ENCODE measurements at regions not wholly inside any gene's neighbourhood (a gene's known extent, or its start where the extent isn't known, plus 50 kb on each side); places are given as distances from the start of the nearest gene placed in this dataset.

DNA sequence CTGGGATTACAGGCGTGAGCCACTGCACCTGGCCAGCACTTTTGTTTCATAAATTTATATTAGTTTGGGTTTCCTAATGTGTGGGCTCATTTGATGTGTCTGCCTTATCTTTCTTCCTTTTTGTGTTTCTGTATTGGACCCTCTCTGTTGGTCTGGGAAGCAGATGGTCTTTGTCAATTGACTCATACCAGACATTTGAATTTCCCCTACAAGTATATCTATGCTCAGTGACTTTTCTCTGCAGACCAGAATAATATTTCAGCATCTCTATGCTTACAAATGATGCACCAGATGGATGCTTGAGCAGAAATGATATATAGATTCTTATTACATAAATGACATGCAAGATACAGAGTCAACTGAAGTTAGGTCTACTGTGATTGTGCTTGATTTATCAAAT is 329.9 kb upstream of the SLCO3A1 start:
- DNase-seq, result no peak

DNA sequence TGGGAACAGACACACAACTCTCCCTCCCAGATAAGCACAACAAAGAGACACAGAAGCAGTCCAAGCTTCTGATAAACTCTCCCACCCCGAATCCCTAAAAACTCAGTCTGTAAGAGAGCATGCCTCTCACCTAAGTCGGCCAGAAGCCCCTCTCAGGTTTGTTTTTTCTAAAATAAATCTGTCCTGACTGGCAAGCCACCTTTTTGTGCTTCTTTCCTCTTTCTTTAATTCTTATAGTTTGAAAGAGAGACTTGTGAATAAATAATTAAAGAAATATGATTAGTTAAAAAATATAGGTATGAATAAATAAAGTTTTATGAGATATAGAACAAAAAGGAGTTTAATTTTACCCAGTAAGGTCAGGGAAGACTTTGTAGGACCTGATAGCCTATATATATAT is 329.0 kb upstream of the SLCO3A1 start:
- DNase-seq, result no peak

DNA sequence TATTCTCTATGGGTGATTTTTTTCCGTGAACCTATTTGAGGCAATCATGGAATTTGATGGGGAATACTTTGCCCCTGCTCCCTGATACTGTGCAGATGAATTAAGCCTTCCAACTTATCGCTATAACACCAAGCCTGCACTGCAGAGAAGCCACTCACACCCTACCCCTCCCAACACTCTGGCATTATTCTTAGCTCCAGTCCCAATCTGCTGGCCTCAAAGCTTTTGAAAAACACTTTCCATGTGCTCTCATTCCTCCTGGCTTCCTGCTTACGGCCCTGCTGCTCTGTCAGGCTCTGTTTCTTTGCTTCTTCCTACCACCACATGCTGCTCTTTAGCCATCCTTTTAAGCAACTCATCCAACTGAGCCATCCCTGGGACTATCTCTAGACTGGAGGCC is 327.8 kb upstream of the SLCO3A1 start:
- DNase-seq, result no peak

DNA sequence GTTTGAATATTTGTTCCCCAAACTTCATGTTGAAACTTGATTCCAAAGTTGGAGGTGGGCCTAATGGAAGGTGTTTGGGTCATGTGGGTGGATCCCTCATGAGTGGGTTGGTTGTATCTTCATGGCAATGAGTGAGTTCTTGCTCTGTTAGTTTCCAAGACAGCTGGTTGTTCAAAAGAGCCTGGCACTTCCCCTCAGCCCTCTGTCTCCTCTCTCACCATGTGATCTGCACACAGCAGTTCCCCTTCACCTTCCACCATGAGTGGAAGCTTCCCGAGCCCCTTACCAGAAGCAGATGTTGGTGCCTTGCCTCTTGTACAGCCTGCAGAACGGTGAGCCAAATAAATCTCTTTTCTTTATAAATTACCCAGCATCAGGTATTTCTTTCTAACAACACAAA is 327.1 kb upstream of the SLCO3A1 start:
- peak in 3 of 4 experiments; percentile 32 to 37 (median 33) for DNase-seq

DNA sequence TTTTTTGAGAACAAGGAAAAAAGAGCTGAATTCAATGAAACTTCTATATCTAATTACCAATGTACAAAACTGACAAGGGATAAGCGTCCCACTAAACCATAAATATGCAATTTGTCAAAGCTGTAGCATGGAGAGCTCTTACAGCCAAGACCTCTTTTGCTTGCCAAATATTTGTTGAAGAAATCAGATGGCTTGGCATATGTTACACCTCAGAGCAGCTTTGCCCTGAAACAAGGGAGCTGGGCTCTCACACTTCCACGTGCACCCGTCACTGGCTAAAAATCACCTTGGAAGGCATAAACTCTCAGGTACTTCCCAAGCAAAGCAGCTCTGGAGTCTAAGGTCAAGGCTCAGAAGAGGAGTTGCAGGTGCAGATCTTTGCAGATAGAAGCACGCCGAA is 324.7 kb upstream of the SLCO3A1 start:
- DNase-seq, result no peak

DNA sequence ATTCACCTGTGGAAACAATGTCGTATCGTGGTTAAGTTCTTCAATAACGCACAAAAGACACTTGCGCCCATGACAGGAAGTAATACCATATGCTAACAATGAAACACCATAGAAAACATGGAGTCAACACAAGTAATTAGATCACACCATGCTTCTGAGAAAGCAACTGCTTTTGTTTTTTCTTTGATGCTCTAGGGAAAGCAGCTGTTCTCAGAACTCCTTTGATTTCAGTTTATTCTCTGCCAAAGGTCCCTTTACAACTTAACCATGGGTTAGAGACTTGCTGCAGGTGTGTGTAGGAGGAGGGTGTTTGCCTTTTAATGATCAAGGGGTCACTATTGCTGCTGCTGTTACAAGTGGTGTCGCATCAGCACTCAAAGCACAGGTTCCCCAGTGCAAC is 324.0 kb upstream of the SLCO3A1 start:
- DNase-seq, result no peak

DNA sequence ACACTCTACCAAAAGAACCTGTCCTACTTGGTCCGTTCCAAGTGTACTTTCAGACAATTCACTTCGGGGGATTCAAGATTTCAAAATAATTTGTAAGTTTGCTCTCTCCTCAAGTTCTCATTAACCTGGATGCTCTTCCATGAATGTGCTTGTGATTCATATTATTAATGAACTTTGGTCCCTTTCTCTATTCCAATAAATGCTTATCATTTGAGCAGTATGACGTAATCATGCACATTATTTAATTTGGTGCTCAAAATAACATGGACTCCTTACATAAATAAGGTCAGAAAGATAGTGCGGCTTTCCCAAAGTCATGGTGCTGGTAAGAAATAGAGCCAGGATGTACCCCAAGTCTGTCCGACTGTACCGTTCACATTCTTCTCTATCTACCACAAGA is 323.2 kb upstream of the SLCO3A1 start:
- no peak for DNase-seq

DNA sequence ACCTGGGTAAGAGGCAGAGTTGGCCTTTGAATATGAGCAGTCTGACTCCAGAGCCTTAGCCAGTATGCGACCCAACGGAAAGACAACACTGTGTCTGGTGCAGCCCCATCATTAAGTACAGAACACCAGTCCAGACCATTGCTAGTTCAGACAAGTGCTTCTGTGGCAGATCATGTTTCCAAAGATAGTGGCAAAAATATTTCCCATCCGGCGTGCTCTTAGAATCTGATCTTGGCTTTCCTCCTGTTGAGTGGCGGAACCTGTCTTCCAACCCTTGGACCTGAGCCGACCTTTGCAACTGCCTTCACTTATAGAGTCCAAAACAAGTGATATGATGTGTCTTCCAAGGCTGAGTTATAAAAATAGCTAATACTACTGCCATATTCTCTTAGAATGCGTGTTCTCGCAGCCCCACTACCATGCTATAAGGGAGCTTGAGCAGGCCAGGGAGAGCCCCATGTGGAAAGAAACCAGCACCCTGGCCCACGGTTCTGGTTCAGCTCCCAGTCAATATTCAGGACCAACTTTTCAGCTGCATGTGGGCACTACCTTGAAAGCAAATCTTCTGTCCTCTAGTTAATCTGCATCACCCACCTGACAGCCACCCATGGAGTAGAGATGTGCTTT is 322.4 kb upstream of the SLCO3A1 start:
- no peak for DNase-seq

DNA sequence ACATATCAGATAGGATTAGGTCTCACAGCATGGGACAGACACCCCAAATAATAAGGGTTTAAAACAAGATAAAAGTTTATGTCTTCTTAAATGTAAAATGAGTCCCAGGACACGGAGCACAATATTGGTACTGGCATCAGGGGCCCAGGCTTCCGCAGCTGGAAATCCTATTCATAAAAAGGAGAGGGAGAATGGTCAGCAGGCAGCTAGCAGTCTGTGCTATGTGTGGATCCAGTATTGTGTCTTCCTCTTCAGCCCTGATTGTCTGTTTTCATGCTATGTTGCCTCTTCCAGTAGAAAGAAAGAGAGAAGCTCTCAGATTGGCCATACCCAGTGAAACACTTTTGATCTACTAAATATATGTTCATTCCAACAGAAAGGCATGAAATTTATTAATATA is 319.3 kb upstream of the SLCO3A1 start:
- DNase-seq, result no peak

DNA sequence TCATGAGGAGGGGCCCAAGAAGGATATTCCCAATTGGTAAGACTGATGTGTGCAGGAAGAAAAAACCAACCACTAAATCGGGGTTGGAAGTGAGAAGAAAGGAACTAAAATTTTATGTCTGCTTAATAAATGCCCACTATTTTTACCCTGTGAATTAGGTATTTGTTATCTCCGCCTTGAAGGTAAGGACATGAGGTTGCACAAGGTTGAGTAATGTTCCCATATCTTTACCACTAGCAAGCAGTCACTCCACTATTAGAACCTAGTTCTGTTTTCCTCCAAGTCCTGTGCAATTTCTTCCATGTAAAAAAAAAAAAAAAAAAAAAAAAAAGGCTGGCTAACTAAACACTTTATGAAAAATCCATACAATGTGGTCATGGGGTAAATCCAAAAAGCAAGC is 318.5 kb upstream of the SLCO3A1 start:
- no peak for DNase-seq

DNA sequence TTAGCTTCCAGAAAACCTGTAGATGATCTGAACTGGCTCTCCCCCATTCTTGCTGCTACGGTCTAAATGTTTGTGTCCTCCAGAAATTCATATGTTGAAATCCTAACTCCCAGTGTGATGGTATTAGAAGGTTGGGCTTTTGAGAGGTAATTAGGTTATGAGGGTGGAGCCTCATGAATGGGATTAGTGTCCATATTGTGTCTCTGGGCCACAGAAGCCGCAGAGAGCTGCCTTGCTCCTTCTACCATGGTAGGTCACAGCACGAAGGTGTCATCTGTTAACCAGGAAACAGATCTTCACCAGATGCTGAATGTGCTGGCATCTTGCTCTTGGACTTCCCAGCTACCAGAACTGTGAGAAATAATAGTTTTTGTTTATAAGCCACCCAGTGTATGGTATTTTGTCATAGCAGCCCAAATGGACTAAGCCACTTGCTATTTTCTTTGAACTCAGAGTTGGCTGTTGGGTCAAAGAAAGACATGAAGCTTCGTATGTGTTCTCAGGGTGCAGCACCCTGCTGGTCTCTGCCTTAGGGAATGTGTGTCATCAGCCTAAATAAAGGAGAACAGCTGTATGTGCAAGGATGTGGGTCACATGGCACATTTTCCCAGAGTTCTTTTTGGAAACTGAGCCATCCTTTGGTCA is 317.5 kb upstream of the SLCO3A1 start:
- no peak for DNase-seq

DNA sequence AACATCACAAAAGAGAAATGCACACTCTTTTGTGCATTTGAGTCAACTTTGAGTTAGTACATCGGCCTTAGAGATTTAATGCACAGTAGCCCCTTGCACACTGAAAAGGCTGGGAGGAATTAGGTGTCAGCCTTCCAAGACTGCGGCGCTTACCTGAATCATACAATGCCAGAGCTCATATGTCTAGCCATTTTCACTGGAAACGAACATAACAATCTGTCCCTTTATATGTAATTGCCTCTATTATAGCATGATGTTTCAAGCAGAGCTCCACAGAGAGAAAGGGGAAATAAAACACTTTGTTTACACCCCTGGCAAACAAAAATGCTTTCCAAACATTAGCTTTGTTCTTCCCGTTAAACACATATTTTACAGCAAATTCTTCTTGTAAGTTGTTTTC is 315.7 kb upstream of the SLCO3A1 start:
- no peak for DNase-seq

DNA sequence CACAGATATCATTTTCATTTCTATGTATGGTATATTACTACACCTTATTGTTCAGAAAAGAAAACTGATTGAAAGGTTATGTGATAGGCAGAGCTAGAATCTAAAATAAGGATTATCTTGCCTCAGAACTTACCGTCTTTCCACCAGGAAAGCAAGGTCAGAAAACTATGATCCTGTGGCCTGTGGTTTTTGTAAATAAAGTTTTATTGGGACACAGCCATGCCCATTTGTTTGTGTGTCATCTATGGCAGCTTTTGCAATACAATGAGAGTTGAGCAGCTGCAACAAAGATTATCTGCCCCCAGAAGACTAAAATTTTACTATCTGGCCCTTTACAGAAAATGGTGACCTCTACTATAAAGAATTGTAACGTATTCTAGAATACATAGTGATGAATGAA is 314.7 kb upstream of the SLCO3A1 start:
- DNase-seq, result no peak

DNA sequence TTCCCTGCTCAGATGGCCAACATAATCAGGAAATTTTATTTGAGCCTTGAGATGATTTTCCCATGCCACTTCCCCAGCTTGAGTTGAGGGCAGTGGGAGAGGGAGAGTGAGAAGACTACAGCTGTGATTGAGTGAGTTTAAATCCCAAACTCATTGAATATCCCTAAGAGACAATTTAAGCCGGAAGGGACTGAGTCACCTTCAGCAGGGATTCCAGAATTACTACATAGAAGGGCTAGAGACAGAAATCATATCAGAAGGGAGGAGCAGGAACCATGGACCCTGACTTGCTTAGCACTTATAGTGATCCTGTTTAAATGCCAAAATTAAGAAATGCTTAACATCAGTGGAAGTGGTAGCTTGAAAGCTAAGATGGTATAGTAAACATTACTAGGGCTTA is 312.2 kb upstream of the SLCO3A1 start:
- no peak for DNase-seq

DNA sequence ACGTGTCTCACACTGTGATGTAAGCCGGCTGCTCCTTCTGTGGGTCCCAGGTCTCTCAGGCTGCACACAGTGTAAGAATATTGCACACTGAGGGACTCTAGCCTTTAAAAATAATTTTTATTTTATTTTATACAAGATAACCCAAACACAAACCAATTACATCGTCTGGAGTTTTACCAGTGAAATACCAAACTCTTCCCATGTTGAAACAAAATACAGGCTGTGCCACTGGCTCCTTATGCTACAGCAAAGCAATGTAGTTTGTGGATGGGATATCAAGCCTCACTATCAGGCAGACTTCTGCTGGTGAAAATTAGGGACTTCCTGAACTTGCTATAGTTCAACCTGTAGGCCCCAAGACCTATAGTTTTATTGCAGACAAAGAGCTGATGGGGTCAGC is 311.3 kb upstream of the SLCO3A1 start:
- DNase-seq, result no peak

DNA sequence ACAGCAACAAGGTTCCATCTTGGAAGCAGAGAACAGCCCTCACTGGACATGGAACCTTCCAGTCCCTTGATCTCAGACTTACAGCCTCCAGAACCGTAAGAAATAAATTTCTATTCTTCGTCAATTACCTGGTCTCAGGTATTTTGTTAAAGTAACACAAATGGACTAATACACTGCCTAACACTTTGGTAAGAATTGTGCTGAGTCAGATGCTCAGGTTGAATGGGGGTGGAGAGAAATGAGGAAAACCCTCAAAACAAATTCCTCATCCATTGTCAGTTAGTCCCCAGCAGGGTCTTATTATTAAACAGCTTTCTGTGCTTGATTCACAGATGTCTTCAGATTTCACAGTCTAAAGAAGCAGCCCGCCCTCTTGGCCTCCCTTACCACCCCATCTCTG is 306.2 kb upstream of the SLCO3A1 start:
- no peak for DNase-seq

DNA sequence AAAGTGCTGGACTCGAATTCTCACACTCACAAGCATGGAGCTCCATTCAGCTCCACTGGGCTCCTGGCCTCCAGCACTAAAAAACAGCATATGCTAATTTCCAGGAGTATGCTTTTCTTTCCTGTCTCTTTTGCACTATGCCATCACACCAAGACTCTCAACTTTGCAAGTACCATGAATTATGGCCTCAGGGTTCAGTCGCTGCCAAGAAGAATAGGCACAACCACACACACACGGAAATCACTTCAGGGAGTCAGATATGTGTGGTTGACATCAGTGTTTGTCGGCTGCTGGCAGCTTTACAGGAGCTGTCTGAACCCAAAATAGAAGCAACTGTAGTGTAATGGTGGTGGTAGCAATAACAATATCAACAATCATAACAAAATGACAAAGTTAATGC is 305.0 kb upstream of the SLCO3A1 start:
- no peak for DNase-seq

DNA sequence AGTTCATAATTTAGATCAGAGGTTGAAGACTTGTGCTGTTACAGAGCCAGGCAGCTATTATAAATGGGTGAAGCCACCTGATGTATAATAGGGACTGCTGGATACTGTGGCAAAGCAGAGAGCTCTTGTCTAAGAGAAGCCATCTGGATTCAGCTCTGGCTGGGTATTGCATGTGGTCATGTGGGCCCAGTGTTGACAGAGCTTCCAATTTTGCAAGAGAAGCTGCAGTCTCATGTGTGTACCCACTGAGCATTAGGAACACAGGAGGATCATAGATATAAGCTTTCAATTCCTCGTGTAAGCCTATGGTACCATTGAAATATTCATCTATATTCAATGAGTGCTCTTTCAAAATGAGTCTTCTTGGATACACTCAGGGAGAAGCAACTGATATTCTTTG is 303.9 kb upstream of the SLCO3A1 start:
- DNase-seq, result peak; percentile 33 to 69 (median 58)

DNA sequence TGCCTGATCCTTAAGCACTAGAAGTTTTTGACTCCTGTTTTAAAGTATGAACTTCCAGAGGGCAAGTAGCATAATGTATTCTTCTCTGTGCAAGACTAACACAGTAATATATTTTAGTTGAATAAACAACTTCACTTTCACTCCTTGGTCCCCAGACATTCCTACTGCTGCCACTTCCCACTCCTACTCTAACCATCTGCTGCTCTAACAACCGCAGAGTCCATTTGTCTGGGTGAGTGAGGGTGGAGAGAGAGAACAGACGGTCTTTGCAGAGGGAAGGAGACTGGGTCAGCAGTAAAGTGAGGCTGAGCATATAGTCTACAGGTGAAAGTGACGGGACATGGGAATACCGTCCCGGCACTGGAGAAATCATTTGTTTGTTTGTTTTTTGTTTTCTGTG is 301.0 kb upstream of the SLCO3A1 start:
- no peak for DNase-seq

DNA sequence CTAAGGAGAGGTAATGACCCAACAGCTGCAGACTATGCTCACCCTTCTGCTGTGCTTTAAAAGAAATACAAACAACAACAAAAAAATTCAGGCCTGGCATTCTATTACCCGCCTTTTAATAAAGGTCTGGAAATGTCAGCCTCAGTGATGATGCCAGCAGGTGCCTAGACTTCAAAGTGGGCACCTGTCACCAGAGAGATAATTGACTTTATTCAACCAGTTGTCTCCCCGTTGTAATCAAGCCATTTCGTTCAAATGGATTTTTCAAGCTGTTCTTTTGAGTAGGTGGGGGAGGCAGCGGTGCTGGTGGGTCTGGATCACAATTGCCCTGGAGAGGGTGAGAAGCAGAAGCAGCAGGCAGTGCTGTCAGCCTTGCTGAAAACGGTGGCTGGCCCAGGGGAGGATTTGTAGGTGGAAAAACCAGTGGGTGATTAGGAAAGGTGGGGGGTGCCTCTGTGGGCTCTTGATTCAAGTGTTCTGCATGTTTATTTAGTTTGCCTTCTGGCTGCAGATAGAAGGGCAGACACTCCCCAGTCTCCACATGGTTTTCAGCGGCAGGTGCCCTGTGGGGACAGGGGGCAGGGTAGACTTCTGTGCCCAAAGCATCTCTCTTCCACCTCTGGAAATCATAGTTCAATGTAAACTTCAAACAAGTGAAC is 300.2 kb upstream of the SLCO3A1 start:
- DNase-seq, result no peak

DNA sequence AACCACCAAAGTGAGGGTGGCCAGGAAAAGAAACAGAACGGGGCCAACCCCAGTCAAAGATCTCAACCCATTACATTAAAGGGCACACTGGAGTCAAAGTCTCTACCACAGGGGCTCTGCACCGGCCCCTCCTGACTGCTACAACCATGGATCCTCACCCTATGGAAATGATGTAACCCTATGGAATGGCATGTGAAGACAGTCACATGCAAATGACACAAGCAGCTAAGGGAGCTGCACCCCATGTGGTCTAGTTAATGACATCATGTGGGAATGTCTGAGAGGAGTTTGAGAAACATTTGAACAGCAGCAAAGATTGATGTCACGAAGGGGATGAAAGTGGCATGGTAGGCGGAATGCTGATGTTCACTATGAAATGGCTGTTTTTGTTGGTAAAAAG is 298.2 kb upstream of the SLCO3A1 start:
- peak; percentile 5 to 53 (median 43) for DNase-seq

DNA sequence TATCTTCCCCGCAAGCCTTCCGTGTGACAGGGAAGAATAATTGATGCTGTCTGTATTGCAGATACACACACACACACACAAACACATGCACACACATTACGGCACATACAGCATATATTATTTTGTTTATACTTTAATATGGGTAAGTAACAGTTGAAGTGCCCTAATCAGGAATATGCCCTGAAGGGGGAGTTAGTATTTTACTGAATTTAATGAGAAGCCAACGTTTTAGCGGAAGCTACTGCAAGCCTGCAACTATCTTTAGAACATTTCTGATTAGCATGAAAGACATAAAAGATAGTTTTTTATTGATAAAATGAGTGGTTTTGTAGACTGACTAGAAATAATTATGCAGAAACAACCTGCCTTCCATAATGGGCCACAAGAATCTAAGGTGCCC is 296.6 kb upstream of the SLCO3A1 start:
- no peak for DNase-seq

DNA sequence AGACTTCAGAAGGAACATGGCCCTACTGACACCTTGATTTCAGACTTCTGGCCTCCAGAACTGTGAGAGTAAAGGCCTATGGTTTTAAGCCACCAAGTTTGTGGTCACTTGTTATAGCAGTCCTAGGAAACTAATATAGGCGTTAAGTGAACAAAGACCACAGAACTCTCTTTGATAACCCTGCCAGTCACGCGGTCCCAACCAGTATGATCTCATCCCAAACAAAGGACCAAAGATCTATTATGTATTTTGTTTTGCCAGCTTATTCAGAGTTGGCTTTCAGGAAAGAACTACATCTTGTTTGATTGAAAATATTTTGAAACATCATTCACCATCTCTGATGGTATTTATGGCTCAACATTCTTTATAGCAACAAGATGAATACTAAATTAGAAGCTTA is 294.4 kb upstream of the SLCO3A1 start:
- DNase-seq, result no peak

DNA sequence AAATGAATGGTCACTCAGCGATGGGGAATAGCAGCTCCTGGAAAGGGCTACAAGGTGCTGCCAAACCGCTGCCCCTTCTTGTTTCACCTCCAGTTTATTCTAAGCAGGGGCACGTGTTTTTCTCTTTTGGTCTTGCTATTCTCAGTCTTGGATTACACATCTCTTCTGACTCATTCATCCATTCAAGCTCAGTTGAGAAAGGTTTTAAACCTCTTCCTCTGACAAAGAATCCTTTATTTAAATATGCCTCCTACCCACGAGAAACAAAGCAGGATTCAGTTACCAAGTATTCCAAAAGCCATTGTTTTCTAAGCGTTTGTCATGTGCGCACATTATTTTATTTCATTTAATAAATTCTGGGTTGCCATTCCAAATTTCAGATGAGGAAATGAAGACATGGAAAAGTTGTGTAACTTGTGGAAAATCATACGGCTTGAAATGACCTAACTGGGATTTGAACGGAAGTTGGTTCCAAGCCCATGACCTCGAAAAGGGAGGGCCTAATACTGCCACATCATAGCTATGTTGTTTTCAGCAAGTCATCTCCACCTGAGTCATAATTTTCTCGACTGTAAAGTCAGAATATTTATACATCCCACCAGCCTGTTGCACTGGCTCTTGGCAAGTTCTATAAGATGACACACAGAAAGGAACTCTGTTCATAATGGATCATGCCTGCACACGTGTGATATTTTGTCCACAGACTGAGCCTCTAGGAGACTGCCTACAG is 292.0 kb upstream of the SLCO3A1 start:
- peak in 1 of 4 experiments; percentile 11 for DNase-seq

All from suppressor macrophage (primary cell).